IMR-90 (cell line): ENCODE measurements at regions not wholly inside any gene's neighbourhood (a gene's known extent, or its start where the extent isn't known, plus 50 kb on each side); places are given as distances from the start of the nearest gene placed in this dataset.

Experiments used
- ATAC-seq: fragments of 200-7000 bp; cut with Tn5 transposase; 2 replicates; pipeline ENCODE4 v1.9.1; 2020; ENCODE audit warnings: low read depth, mild to moderate bottlenecking, moderate library complexity
- BruUV-seq: library from RNA; stranded (reverse); fragments of 400-500 nt; replicated peaks from 2 replicates; lab custom pipeline; 2021; lab: Mats Ljungman, UMichigan
- CTCF ChIA-PET: fragments of 300-600 bp; formaldehyde crosslinking; extraction: SDS; loops from one replicate; lab custom pipeline; 2021; ENCODE audit warnings: antibody characterized with exemption; lab: Yijun Ruan, JAX
- POLR2A ChIA-PET: fragments of 300-600 bp; sonication (Branson Sonifier 250); formaldehyde crosslinking; loops from one replicate; lab custom pipeline; 2022; ENCODE audit warnings: antibody characterized with exemption; ENCODE audit not compliant: unreplicated experiment; lab: Charles Lee
- DNase-seq: peaks from one replicate; pipeline ENCODE4 v3.0.0; 2013
- H2AFZ ChIP-seq: replicated peaks from 2 replicates; pipeline ENCODE3; 2013; ENCODE audit warnings: low read length, mild to moderate bottlenecking; ENCODE audit not compliant: poor library complexity
- H2AK5ac ChIP-seq: 2 replicates; pipeline ENCODE4 v1.6.1; 2013; ENCODE audit warnings: low read depth, low read length, inconsistent platforms
- H2AK9ac ChIP-seq: replicated peaks from 2 replicates; pipeline ENCODE3; 2013; ENCODE audit warnings: mild to moderate bottlenecking, low read depth, low read length, moderate library complexity; ENCODE audit not compliant: poor library complexity
- H2BK120ac ChIP-seq: 2 replicates; pipeline ENCODE4 v1.6.1; 2013; ENCODE audit warnings: low read depth, low read length, inconsistent platforms
- H2BK15ac ChIP-seq: 3 replicates; pipeline ENCODE4 v1.6.1; 2013; ENCODE audit warnings: low read depth, low read length, inconsistent platforms
- H2BK20ac ChIP-seq: 2 replicates; pipeline ENCODE4 v1.6.1; 2013; ENCODE audit warnings: low read depth, mild to moderate bottlenecking, inconsistent platforms, low read length, moderate library complexity
- H2BK5ac ChIP-seq: 2 replicates; pipeline ENCODE4 v1.6.1; 2013; ENCODE audit warnings: mild to moderate bottlenecking, low read depth, low read length, inconsistent platforms; ENCODE audit not compliant: poor library complexity, severe bottlenecking
- H3K14ac ChIP-seq: replicated peaks from 2 replicates; pipeline ENCODE4 v1.6.1; 2013; ENCODE audit warnings: low read depth, low read length, inconsistent platforms
- H3K18ac ChIP-seq: 2 replicates; pipeline ENCODE4 v1.6.1; 2013; ENCODE audit warnings: low read depth, low read length, control low read depth
- H3K23ac ChIP-seq: 2 replicates; pipeline ENCODE4 v1.6.1; 2013; ENCODE audit warnings: low read depth, low read length, inconsistent platforms
- H3K27ac ChIP-seq: 2 replicates; pipeline ENCODE4 v1.5.1; 2013; ENCODE audit warnings: mild to moderate bottlenecking, control low read depth, low read length; ENCODE audit not compliant: insufficient read depth
- H3K27me3 ChIP-seq: 2 replicates; pipeline ENCODE4 v1.6.1; 2013; ENCODE audit warnings: low read length; ENCODE audit not compliant: control insufficient read depth, insufficient read depth
- H3K36me3 ChIP-seq: 2 replicates; pipeline ENCODE4 v1.6.1; 2013; ENCODE audit warnings: low read length, mixed read lengths; ENCODE audit not compliant: control insufficient read depth, insufficient read depth
- H3K4ac ChIP-seq: 2 replicates; pipeline ENCODE4 v1.6.1; 2013; ENCODE audit warnings: low read depth, low read length, inconsistent platforms
- H3K4me1 ChIP-seq: 2 replicates; pipeline ENCODE4 v1.6.1; 2013; ENCODE audit warnings: low read length, mixed read lengths; ENCODE audit not compliant: control insufficient read depth, insufficient read depth
- H3K4me2 ChIP-seq: 2 replicates; pipeline ENCODE4 v1.6.1; 2013; ENCODE audit warnings: low read depth, mild to moderate bottlenecking, control low read depth, low read length, moderate library complexity
- H3K4me3 ChIP-seq: 2 replicates; pipeline ENCODE4 v1.5.1; 2013; ENCODE audit warnings: low read depth, mild to moderate bottlenecking, control low read depth, low read length, moderate library complexity; ENCODE audit not compliant: insufficient read depth
- H3K56ac ChIP-seq: 2 replicates; pipeline ENCODE4 v1.6.1; 2013; ENCODE audit warnings: low read length, inconsistent platforms; ENCODE audit not compliant: insufficient read depth; ENCODE audit errors: extremely low read depth
- H3K79me1 ChIP-seq, 2 experiments: 2 replicates each; pipeline ENCODE4 v1.6.1; 2013; ENCODE audit warnings: low read length in 2 of 2, inconsistent platforms in 1 of 2, low read depth in 1 of 2
- H3K9ac ChIP-seq: 2 replicates; pipeline ENCODE4 v1.6.1; 2013; ENCODE audit warnings: low read depth, low read length, control low read depth
- H3K9me1 ChIP-seq: 2 replicates; pipeline ENCODE4 v1.6.1; 2013; ENCODE audit warnings: low read length, inconsistent platforms; ENCODE audit not compliant: insufficient read depth
- H3K9me3 ChIP-seq: 2 replicates; pipeline ENCODE4 v1.6.1; 2013; ENCODE audit warnings: low read length; ENCODE audit not compliant: control insufficient read depth, insufficient read depth
- H4K20me1 ChIP-seq: 2 replicates; pipeline ENCODE4 v1.6.1; 2013; ENCODE audit warnings: low read length, inconsistent platforms; ENCODE audit not compliant: insufficient read depth
- H4K5ac ChIP-seq: 2 replicates; pipeline ENCODE4 v1.6.1; 2013; ENCODE audit warnings: mild to moderate bottlenecking, low read depth, low read length, control low read depth
- H4K8ac ChIP-seq, 2 experiments: 2 replicates each; pipeline ENCODE4 v1.6.1; 2013; ENCODE audit warnings: low read depth in 2 of 2, low read length in 2 of 2, control low read depth in 1 of 2, inconsistent platforms in 1 of 2
- H4K91ac ChIP-seq: 2 replicates; pipeline ENCODE4 v1.6.1; 2013; ENCODE audit warnings: low read depth, low read length, inconsistent platforms; ENCODE audit not compliant: insufficient read depth
- CTCF ChIP-seq: conservative IDR thresholded peaks from 2 replicates; pipeline ENCODE4 v1.5.1; 2012; ENCODE audit warnings: mild to moderate bottlenecking, low read depth, low read length, improper control_type of control experiment
- MAFK ChIP-seq: IDR thresholded peaks from 2 replicates; pipeline ENCODE4 v1.6.1; 2012; ENCODE audit warnings: low read depth, low read length, improper control_type of control experiment
- RAD21 ChIP-seq: IDR thresholded peaks from 2 replicates; pipeline ENCODE4 v1.6.1; 2012; ENCODE audit warnings: low read length, improper control_type of control experiment
- SMC3 ChIP-seq: fragments of 150-350 bp; IDR thresholded peaks from 2 replicates; pipeline ENCODE4 v1.6.1; 2016; ENCODE audit warnings: low read depth, mild to moderate bottlenecking, antibody characterized with exemption, low read length, moderate library complexity
- WGBS, 2 experiments: methylation state at CpG; one replicate each; pipeline versions ENCODE4 v1.1.5 to v1.1.7; 2013; ENCODE audit warnings: missing lambda C conversion rate in 2 of 2; ENCODE audit not compliant: insufficient read length in 1 of 2; ENCODE audit errors: extremely low coverage in 2 of 2; 5-methylcytosine and 5-hydroxymethylcytosine counted together
- dilution Hi-C: fragments of 300-500 bp; cut with HindIII; formaldehyde crosslinking; loops from one replicate; pipeline ENCODE4 v1.14.3; 2018; ENCODE audit warnings: low sequenced_read_pairs; ENCODE audit not compliant: unreplicated experiment
- in situ Hi-C: fragments of 300-500 bp; cut with MboI; formaldehyde crosslinking; loops from 3 replicates; pipeline ENCODE4 v1.14.3; 2019; ENCODE audit warnings: low sequenced_read_pairs, inconsistent platforms, mixed read lengths
- intact Hi-C: fragments of 100-400 bp; cut with micrococcal nuclease; formaldehyde crosslinking; loops from 2 replicates; pipeline ENCODE4 v1.10.0; 2022

GRCh38 chr1:199243423-199244061, 604.7 kb downstream of the PTPRC start:
- no peak overlapping the region for H3K9ac ChIP-seq
- peak; percentile 43 for DNase-seq
- TF ChIP-seq SMC3 (peak; percentile 75), CTCF (peak; percentile 64), RAD21 (peak; percentile 79), MAFK (no peak)
- H3K4me1 ChIP-seq: no peaks in the 10 kb centered on the region
- no peak overlapping the region for H3K4me3 ChIP-seq
- H2BK15ac ChIP-seq: no peak overlapping the region
- H2AK5ac ChIP-seq: no peak overlapping the region
- no peak overlapping the region for H3K27ac ChIP-seq
- dilution Hi-C loops: no loop called here
- peak overlapping the region; percentile 77 for H2AFZ ChIP-seq
- H3K36me3 ChIP-seq: no peaks in the 10 kb centered on the region
- BruUV-seq: no TSS peak
- no peaks in the 10 kb centered on the region for H3K9me3 ChIP-seq
- peak overlapping the region; percentile 77 for H2AK9ac ChIP-seq
- H3K23ac ChIP-seq: no peak overlapping the region
- intact Hi-C loops: loop anchor here (1.0 to 5.0 kb wide), 3 partner anchors 307 to 486 kb away; no protein-coding TSS in a partner anchor
- no peak overlapping the region for H4K8ac ChIP-seq
- no peak overlapping the region for H3K4ac ChIP-seq
- no peak overlapping the region for H3K56ac ChIP-seq
- 0 out of 2 replicates have a peak overlapping the region, but pooled peaks have one; percentile 8 for H3K14ac ChIP-seq
- 0 out of 2 replicates have a peak, but pooled peaks cover 4% of the 10 kb centered on the region for H3K9me1 ChIP-seq
- no peak overlapping the region for H4K5ac ChIP-seq
- H3K27me3 ChIP-seq: no peaks in the 10 kb centered on the region
- ChIA-PET CTCF (interaction anchor here (0.7 to 1.3 kb wide), 2 partner anchors 226 to 350 kb away, joined by 3 read pairs; no protein-coding TSS in a partner anchor), POLR2A (no interaction called here)
- no peak overlapping the region for H2BK20ac ChIP-seq
- no peak overlapping the region for H3K4me2 ChIP-seq
- WGBS, 2 experiments: 75% methylated on average over 7 of the region's 11 CpGs; no CpG with 5 or more reads in 1 of the 2 experiments
- H4K91ac ChIP-seq: no peak overlapping the region
- no peaks in the 10 kb centered on the region for H4K20me1 ChIP-seq
- ATAC-seq: peak; percentile 85
- no peak overlapping the region for H3K18ac ChIP-seq
- no peak overlapping the region for H2BK5ac ChIP-seq
- H2BK120ac ChIP-seq: no peak overlapping the region
- no peaks in the 10 kb centered on the region for H3K79me1 ChIP-seq
- in situ Hi-C loops: no loop called here
